MM.1S (cell line): ENCODE measurements at regions not wholly inside any gene's neighbourhood (a gene's known extent, or its start where the extent isn't known, plus 50 kb on each side); places are given as distances from the start of the nearest gene placed in this dataset.

Experiments
- EZH2phosphoT487 ChIP-seq: fragments of 300-600 bp; sonication (generic); IDR thresholded peaks from 2 replicates; pipeline ENCODE4 v1.6.1; 2018; ENCODE audit warnings: antibody characterized with exemption, low read length
- TF ChIP-seq, protein P1 (sequence below): fragments of 300-600 bp; sonication (generic); IDR thresholded peaks from 2 replicates; pipeline ENCODE4 v1.5.1; 2016; ENCODE audit warnings: antibody characterized with exemption, low read length, mixed read lengths

DNA sequence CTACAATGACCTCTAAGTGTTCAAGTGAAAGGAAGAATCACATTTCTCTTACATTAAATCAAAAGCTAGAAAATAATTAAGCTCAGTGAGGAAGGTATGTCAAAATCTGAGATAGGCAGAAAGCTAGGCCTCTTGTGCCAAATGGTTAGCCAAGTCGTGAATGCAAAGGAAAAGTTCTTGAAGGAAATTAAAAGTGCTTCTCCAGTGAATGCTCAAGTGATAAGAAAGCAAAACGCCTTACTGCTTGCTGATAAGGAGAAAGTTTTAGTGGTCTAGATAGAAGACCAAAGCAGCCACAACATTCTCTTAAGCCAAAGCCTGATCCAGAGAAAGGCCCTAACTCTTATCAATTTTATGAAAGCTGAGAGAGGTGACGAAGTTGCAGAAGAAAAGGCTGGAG lies 932.3 kb upstream of the ACVR2A start:
- TF ChIP-seq, protein P1, sequence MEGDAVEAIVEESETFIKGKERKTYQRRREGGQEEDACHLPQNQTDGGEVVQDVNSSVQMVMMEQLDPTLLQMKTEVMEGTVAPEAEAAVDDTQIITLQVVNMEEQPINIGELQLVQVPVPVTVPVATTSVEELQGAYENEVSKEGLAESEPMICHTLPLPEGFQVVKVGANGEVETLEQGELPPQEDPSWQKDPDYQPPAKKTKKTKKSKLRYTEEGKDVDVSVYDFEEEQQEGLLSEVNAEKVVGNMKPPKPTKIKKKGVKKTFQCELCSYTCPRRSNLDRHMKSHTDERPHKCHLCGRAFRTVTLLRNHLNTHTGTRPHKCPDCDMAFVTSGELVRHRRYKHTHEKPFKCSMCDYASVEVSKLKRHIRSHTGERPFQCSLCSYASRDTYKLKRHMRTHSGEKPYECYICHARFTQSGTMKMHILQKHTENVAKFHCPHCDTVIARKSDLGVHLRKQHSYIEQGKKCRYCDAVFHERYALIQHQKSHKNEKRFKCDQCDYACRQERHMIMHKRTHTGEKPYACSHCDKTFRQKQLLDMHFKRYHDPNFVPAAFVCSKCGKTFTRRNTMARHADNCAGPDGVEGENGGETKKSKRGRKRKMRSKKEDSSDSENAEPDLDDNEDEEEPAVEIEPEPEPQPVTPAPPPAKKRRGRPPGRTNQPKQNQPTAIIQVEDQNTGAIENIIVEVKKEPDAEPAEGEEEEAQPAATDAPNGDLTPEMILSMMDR = no peak
- TF ChIP-seq EZH2phosphoT487 = no peak
